NCI-H1105 treated with DMSO at 0.1 percent for 48 hours (cell line): ENCODE measurements at regions not wholly inside any gene's neighbourhood (a gene's known extent, or its start where the extent isn't known, plus 50 kb on each side); places are given as distances from the start of the nearest gene placed in this dataset.

ENCODE experiments used
- DNase-seq: peaks from one replicate; lab custom pipeline; 2025; lab: John Stamatoyannopoulos, UW

DNA sequence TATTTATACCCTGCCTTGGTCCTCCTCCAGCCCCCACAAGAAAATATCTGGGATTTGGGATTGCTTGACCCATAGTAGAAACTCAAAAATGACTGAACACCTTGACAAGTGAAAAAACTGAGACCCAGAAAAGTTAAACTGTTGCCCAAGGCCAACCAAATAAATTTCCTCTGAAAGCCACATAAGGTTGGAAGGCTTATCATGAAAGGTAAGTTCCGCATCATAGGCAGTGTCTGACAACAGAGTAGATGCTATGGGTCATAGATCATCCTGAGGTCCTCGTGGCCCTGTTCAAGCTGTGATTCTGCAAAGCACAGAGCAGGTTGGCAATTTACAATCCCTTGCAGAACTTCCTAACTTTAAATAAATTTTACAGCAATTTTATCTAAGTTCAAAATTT lies 140.8 kb upstream of the TSC22D2 start:
- no peak for DNase-seq

DNA sequence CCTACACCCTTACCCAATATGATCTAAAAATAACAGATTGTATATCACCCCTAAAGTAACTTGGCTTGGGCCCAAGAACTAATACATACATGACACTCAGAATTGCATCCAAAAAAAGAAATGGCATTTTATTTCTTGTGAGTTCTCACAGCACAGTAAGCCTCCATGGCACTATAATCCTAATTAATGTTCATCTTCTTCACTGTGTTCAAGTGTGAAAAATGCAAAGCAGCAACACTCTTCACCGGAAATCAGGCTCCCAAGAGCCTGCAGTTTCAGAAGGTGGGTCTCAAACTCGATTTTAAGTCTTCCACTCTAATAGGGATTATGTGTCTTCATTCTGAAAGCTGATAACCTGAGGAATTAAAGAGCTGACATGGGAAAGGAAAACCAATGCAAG lies 142.8 kb upstream of the TSC22D2 start:
- DNase-seq: peak; percentile 17

DNA sequence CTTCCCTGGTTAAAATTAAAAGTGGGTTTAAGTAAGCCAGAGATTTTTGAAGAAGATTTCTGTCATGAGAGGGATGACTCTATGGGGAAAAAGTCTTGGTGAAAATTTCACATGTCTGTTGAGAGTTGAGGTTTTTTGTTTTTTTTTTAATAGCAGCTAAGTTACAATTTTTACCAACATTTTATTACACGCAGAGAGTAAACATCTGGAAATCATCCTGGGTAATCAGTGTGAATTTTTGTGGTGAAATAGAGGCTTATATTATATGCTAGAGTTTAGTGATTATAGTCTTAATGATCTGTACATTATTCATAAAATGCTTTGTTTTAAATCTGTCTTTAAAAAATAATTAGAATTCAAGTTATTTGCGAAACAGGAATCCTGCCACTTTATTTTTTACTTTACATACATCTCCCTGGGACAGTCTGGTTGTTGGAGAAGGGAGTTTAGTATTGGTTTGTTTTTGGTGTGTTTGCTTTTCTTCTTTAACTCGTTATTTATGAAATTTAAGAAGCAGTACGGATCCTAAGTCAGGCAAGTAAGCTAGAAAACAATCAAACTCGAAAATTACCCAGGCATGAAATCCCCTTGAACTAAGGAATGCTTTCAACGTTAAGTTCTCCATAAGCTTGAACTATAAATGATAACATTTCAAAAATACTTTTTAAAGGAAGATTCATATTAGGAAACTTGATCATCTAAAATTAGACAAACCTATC lies 143.4 kb upstream of the TSC22D2 start:
- DNase-seq: no peak

GRCh38 chr3:150261958-150262357 lies 146.1 kb upstream of the TSC22D2 start:
- DNase-seq: no peak

- DNase-seq: no peak
These were observed 146.7 kb upstream of the TSC22D2 start for GRCh38 chr3:150261418-150261817.

GRCh38 chr3:150260398-150260710 lies 147.7 kb upstream of the TSC22D2 start:
- no peak for DNase-seq

- no peak for DNase-seq
These were observed 148.3 kb upstream of the TSC22D2 start for GRCh38 chr3:150259526-150260397.

- no peak for DNase-seq
These were observed 151.3 kb upstream of the TSC22D2 start for GRCh38 chr3:150256782-150257181.

- DNase-seq: no peak
These were observed 151.8 kb upstream of the TSC22D2 start for GRCh38 chr3:150256318-150256717.

- no peak for DNase-seq
These were observed 152.3 kb upstream of the TSC22D2 start for GRCh38 chr3:150255826-150256225.

- DNase-seq: peak; percentile 86
These were observed 152.7 kb upstream of the TSC22D2 start for GRCh38 chr3:150255413-150255812.

DNA sequence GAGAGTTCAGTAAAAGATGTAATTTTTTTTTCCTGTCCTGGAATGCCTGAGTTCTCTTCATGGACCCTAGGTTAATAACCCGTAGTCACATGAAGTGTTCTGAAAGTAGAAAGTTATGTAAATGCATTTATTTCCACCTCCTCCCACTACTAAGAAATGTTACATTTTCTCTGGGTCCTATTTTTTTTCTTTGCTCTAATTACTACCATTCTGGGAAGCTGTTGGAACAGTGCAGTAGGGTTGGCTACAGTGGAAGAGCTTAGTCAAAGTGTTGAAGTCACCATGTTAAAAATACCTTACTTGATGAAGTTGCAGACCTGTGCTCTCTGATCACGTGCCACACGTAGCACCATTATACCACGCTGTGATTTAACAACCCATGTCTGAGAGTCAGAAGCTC lies 153.8 kb upstream of the TSC22D2 start:
- no peak for DNase-seq

GRCh38 chr3:150253622-150254021 lies 154.5 kb upstream of the TSC22D2 start:
- peak; percentile 87 for DNase-seq

DNA sequence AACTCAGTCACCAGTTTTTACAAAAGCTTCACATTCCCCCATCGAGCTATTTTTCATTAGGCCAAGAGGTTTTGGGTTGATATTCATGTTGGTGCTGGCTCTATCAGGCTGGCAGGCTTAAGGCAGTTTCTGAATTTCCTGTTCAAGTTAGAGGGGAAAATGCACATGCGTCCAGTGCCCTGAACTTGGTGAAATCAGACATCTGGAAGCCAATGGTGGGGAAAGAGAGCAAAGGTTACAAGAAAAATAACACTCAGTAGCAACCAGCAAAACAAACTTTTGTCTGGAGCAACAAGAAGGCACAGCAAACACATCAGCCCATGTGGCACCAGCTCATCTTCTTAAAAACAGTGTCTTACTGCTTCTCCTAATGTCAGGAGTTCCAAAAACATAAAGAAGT lies 155.6 kb upstream of the TSC22D2 start:
- DNase-seq: no peak

DNA sequence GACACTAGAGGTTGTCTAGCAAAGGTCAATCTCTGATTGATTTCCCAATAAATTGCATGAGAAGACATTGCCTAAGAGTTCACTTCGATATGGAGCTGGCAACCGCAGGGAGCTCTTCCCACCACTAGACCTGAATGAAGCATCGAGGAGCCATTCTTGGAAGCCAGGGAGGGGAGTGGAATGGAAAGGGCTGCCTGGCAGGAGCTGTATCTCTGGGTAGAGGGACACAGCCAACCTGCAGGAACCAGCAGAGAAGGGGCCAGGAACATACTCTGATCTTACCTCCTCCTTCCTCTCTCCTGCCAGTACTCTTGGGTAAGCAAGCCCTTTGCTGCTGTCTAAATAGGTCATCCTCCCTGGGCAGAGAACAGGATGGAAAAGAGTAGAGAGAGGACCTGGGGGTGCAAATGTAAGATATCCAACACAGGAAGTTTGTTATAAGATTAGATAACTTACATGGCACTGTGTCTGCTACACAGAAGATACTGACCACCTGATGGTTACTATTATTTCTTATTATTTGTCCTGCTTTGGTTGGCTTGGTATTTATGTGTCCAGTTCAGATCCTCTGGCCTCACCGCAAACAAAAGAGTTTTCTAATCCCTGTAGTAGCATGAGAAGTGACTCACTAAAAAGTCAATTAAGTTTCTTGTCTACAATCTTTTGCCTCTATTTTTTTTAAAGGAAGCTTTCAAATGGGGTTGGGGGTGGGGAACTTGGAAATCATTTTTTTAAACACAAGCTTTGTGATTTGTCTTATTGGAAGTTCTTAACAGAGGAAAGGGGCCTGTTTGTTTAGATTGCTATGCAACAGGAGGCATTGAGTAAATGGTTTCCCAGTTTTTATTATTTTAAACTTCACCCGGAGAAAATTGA lies 156.7 kb upstream of the TSC22D2 start:
- DNase-seq: no peak

GRCh38 chr3:150249779-150250470 lies 158.2 kb upstream of the TSC22D2 start:
- DNase-seq: no peak

GRCh38 chr3:150248888-150249681 lies 159.0 kb upstream of the TSC22D2 start:
- DNase-seq: no peak

GRCh38 chr3:150248116-150248887 lies 159.8 kb upstream of the TSC22D2 start:
- DNase-seq: no peak

GRCh38 chr3:150247441-150247840 lies 160.7 kb upstream of the TSC22D2 start:
- no peak for DNase-seq

GRCh38 chr3:150243466-150243865 lies 164.6 kb upstream of the TSC22D2 start:
- DNase-seq: no peak
